B cell (primary cell): ENCODE measurements at regions not wholly inside any gene's neighbourhood (a gene's known extent, or its start where the extent isn't known, plus 50 kb on each side); places are given as distances from the start of the nearest gene placed in this dataset.

Experiments used
- ATAC-seq: fragments of 200-7000 bp; cut with Tn5 transposase; one replicate; pipeline ENCODE4 v1.10.0; 2021; ENCODE audit warnings: low read depth, mild to moderate bottlenecking, moderate number of reproducible peaks, moderate library complexity
- CTCF ChIA-PET: fragments of 350-600 bp; sonication (Branson Sonifier 250); formaldehyde crosslinking; loops from one replicate; lab custom pipeline; 2021; ENCODE audit warnings: antibody characterized with exemption, inconsistent platforms; lab: Charles Lee
- POLR2A ChIA-PET: fragments of 350-600 bp; sonication (Branson Sonifier 250); formaldehyde crosslinking; loops from one replicate; lab custom pipeline; 2021; ENCODE audit warnings: antibody characterized with exemption; lab: Charles Lee
- DNase-seq: peaks from one replicate; pipeline ENCODE4 v3.0.0; 2013
- H2AFZ ChIP-seq: 2 replicates; pipeline ENCODE4 v1.6.1; 2012; ENCODE audit warnings: mild to moderate bottlenecking, low read depth, low read length; ENCODE audit not compliant: insufficient read depth, poor library complexity, severe bottlenecking
- H3K27ac ChIP-seq, 2 donors: 1 replicate in 1 of 2; 2 replicates in 1 of 2; pipeline ENCODE4 v1.5.1; 2012 to 2013; ENCODE audit warnings: low read length in 2 of 2, mild to moderate bottlenecking in 2 of 2, moderate library complexity in 1 of 2
- H3K27me3 ChIP-seq, 4 experiments: fragments of 200-600 bp in 1 of 4; sonication (generic) in 1 of 4; replicated peaks in 1 of 4; 1 replicate in 2 of 4; 2 replicates in 2 of 4; pipeline versions ENCODE4 v1.6.1 to v1.7.0; 2013 to 2016; ENCODE audit warnings: low read length in 3 of 4, mild to moderate bottlenecking in 2 of 4, mixed read lengths in 1 of 4, moderate library complexity in 1 of 4; ENCODE audit not compliant: insufficient read depth in 4 of 4, control insufficient read depth in 3 of 4; ENCODE audit errors: control extremely low read depth in 1 of 4
- H3K36me3 ChIP-seq, 2 experiments: replicated peaks in 1 of 2; 1 replicate in 1 of 2; 2 replicates in 1 of 2; pipeline versions ENCODE4 v1.6.1 to v1.7.1; 2013; ENCODE audit warnings: low read length in 1 of 2; ENCODE audit not compliant: insufficient read depth in 2 of 2, control insufficient read depth in 1 of 2; ENCODE audit errors: control extremely low read depth in 1 of 2, extremely low read depth in 1 of 2
- H3K4me1 ChIP-seq, 2 donors: fragments of 200-600 bp in 1 of 2; sonication (generic) in 1 of 2; 1 replicate in 1 of 2; 2 replicates in 1 of 2; pipeline versions ENCODE4 v1.5.1 to v1.6.1; 2013 to 2017; ENCODE audit warnings: low read length in 2 of 2; ENCODE audit not compliant: control insufficient read depth in 2 of 2, insufficient read depth in 2 of 2
- H3K4me2 ChIP-seq: replicated peaks from 2 replicates; pipeline ENCODE3; 2012; ENCODE audit warnings: mild to moderate bottlenecking, low read depth, low read length; ENCODE audit not compliant: poor library complexity, severe bottlenecking
- H3K4me3 ChIP-seq, 5 experiments: fragments of 200-600 bp in 1 of 5; sonication (generic) in 1 of 5; 1 replicate in 3 of 5; 2 replicates in 2 of 5; pipeline versions ENCODE4 v1.5.1 to v1.7.0; 2011 to 2016; ENCODE audit warnings: low read length in 4 of 5, mild to moderate bottlenecking in 4 of 5, low read depth in 2 of 5, control low read depth in 1 of 5, moderate library complexity in 1 of 5; ENCODE audit not compliant: insufficient read depth in 1 of 5; ENCODE audit errors: control extremely low read depth in 1 of 5, extremely low read depth in 1 of 5
- H3K79me2 ChIP-seq: fragments of 200-600 bp; sonication (generic); one replicate; pipeline ENCODE4 v1.6.0; 2016; ENCODE audit warnings: low read length; ENCODE audit not compliant: control insufficient read depth, insufficient read depth
- H3K9ac ChIP-seq: fragments of 200-600 bp; sonication (generic); 2 replicates; pipeline ENCODE4 v1.6.1; 2017; ENCODE audit warnings: mild to moderate bottlenecking, low read length, moderate library complexity
- H3K9me3 ChIP-seq, 3 donors: one replicate each; pipeline versions ENCODE4 v1.6.1 to v1.7.1; 2013; ENCODE audit warnings: low read length in 2 of 3; ENCODE audit not compliant: control insufficient read depth in 2 of 3, insufficient read depth in 1 of 3; ENCODE audit errors: control extremely low read depth in 1 of 3
- H4K20me1 ChIP-seq: 2 replicates; pipeline ENCODE4 v1.6.0; 2012; ENCODE audit warnings: mild to moderate bottlenecking, low read length; ENCODE audit not compliant: insufficient read depth, control insufficient read depth, poor library complexity, severe bottlenecking
- H3K27ac Mint-ChIP-seq: one replicate; pipeline ENCODE4 v1.8.0; 2021; ENCODE audit warnings: mixed read lengths
- H3K27me3 Mint-ChIP-seq: one replicate; pipeline ENCODE4 v1.8.0; 2021; ENCODE audit warnings: mixed read lengths
- H3K4me1 Mint-ChIP-seq: one replicate; pipeline ENCODE4 v1.8.0; 2021; ENCODE audit warnings: mixed read lengths
- H3K4me3 Mint-ChIP-seq: one replicate; pipeline ENCODE4 v1.8.0; 2021; ENCODE audit warnings: mixed read lengths
- H3K9me3 Mint-ChIP-seq: one replicate; pipeline ENCODE4 v1.8.0; 2022; ENCODE audit warnings: mixed read lengths; ENCODE audit not compliant: insufficient read depth
- CTCF ChIP-seq: fragments of 200-600 bp; IDR thresholded peaks from one replicate; pipeline ENCODE4 v1.8.0; 2022; ENCODE audit warnings: antibody characterized with exemption, mild to moderate bottlenecking
- EZH2 ChIP-seq: IDR thresholded peaks from 2 replicates; pipeline ENCODE4 v1.6.1; 2012; ENCODE audit warnings: borderline replicate concordance, low read depth, mild to moderate bottlenecking, moderate library complexity, low read length; ENCODE audit not compliant: insufficient read depth, poor library complexity, severe bottlenecking
- WGBS: methylation state at CpG from one replicate; pipeline ENCODE4 v1.1.5; 2013; ENCODE audit warnings: missing lambda C conversion rate; ENCODE audit not compliant: insufficient coverage; 5-methylcytosine and 5-hydroxymethylcytosine counted together
- intact Hi-C: fragments of 100-400 bp; cut with micrococcal nuclease; formaldehyde crosslinking; loops from one replicate; pipeline ENCODE4 v1.10.0; 2022

GRCh38 chr2:225930687-225931086, 531.2 kb downstream of the NYAP2 start:
- Mint-ChIP-seq H3K27ac (no peak overlapping the region), H3K4me1 (no peaks in the 10 kb centered on the region), H3K27me3 (no peaks in the 10 kb centered on the region), H3K9me3 (no peaks in the 10 kb centered on the region), H3K4me3 (no peak overlapping the region)
- H3K79me2 ChIP-seq, result no peaks in the 10 kb centered on the region
- H3K36me3 ChIP-seq, result no peaks in the 10 kb centered on the region
- H3K9me3 ChIP-seq, result no peaks in the 10 kb centered on the region
- H2AFZ ChIP-seq, result no peak overlapping the region
- no peak overlapping the region for H3K4me3 ChIP-seq
- no peak overlapping the region for H3K4me2 ChIP-seq
- H3K4me1 ChIP-seq, result no peaks in the 10 kb centered on the region
- CTCF ChIA-PET, result no interaction called here
- no peaks in the 10 kb centered on the region for H4K20me1 ChIP-seq
- H3K27ac ChIP-seq, result no peak overlapping the region
- TF ChIP-seq EZH2, result no peak
- no peak for TF ChIP-seq CTCF
- no peak overlapping the region for H3K9ac ChIP-seq
- WGBS, result no CpG with 5 or more reads among the region's 2 CpGs
- ATAC-seq (no peak), DNase-seq (no peak)
- H3K27me3 ChIP-seq, result no peaks in the 10 kb centered on the region
- POLR2A ChIA-PET, result no interaction called here
- intact Hi-C loops, result no loop called here

DNA sequence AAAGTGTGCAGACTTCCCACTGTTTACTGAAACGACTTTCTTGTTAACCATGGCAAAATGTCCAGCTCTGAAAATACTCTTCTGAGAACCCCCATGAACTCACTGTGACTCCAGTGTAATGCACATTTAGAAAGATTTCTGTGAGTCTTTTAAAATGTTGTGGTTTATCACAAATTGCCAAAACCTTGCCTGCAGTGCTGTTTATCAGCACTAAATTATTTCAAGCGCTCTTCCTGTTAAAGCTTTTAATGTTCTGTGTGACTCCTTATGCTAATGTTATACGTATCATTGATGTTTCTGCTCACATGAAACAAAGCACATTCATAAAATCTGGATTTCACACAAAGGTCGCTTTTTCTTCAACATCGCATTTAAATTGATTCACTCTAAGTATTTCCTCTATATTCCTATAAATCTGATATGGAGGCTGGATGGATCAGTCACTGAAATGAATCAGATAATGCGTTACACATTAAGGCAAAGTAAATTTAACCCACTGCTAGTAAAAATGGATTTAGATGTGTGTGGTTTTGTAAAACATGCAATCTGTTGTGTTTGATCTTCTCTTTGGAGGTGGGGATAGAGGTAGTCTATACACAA, 521.2 kb downstream of the NYAP2 start:
- Mint-ChIP-seq H3K4me3 (no peak overlapping the region), H3K9me3 (peaks cover 5% of the 10 kb centered on the region), H3K4me1 (no peaks in the 10 kb centered on the region), H3K27me3 (no peaks in the 10 kb centered on the region), H3K27ac (no peak overlapping the region)
- Histone ChIP-seq H3K27ac (no peak overlapping the region), H3K36me3 (no peaks in the 10 kb centered on the region), H3K4me2 (no peak overlapping the region), H3K4me1 (no peaks in the 10 kb centered on the region), H3K4me3 (no peak overlapping the region), H4K20me1 (no peaks in the 10 kb centered on the region), H2AFZ (no peak overlapping the region), H3K9ac (no peak overlapping the region), H3K79me2 (no peaks in the 10 kb centered on the region), H3K27me3 (no peaks in the 10 kb centered on the region), H3K9me3 (no peaks in the 10 kb centered on the region)
- ChIA-PET CTCF (no interaction called here), POLR2A (no interaction called here)
- no peak for TF ChIP-seq CTCF
- no peak for TF ChIP-seq EZH2
- ATAC-seq (no peak), DNase-seq (no peak)
- intact Hi-C loops, result no loop called here
- 57% methylated on average over 1 of the region's 6 CpGs for WGBS
